ENCODE measurements at regions not wholly inside any gene's neighbourhood (a gene's known extent, or its start where the extent isn't known, plus 50 kb on each side); places are given as distances from the start of the nearest gene placed in this dataset.

GRCh38 chr1:98500324-98500723, 161.2 kb upstream of the SNX7 start:
- Mint-ChIP-seq H3K4me1 (peaks cover 4% of the 10 kb centered on the region), H3K27ac (no peak overlapping the region), H3K36me3 (no peaks in the 10 kb centered on the region), H3K27me3 (ENCODE audit: insufficient read depth, low read depth) (no peaks in the 10 kb centered on the region), H3K9me3 (peaks cover 2% of the 10 kb centered on the region), H3K4me3 (no peak overlapping the region)
- no peaks in the 10 kb centered on the region for H3K4me1 ChIP-seq
- H4K20me1 ChIP-seq (ENCODE audit: low read depth), result no peaks in the 10 kb centered on the region
- H3K9ac ChIP-seq, result no peak overlapping the region
- DNase-seq (ENCODE audit: low spot score), result no peak
- H2AFZ ChIP-seq (replicated peaks), result no peak overlapping the region
- no peak overlapping the region for H3K27ac ChIP-seq
- no peaks in the 10 kb centered on the region for H3K79me2 ChIP-seq (ENCODE audit: low read depth)
- H3F3A ChIP-seq (ENCODE audit: low read depth), result no peaks in the 10 kb centered on the region
- no peaks in the 10 kb centered on the region for H3K27me3 ChIP-seq
- no peaks in the 10 kb centered on the region for H3K9me3 ChIP-seq (ENCODE audit: low read depth)
- TF ChIP-seq EZH2phosphoT487 (IDR thresholded peaks at IDR 0.05) (no peak), EZH2 (IDR thresholded peaks at IDR 0.05) (no peak), CTCF (IDR thresholded peaks at IDR 0.05) (no peak)
- H3K4me3 ChIP-seq, result no peak overlapping the region
- H3K4me2 ChIP-seq, result no peak overlapping the region
- no peaks in the 10 kb centered on the region for H3K36me3 ChIP-seq

- Mint-ChIP-seq H3K27me3 (ENCODE audit: insufficient read depth, low read depth) (no peaks in the 10 kb centered on the region), H3K4me3 (no peak overlapping the region), H3K4me1 (peaks cover 4% of the 10 kb centered on the region), H3K36me3 (no peaks in the 10 kb centered on the region), H3K27ac (no peak overlapping the region), H3K9me3 (no peaks in the 10 kb centered on the region)
- TF ChIP-seq EZH2phosphoT487 (IDR thresholded peaks at IDR 0.05) (no peak), CTCF (IDR thresholded peaks at IDR 0.05) (no peak), EZH2 (IDR thresholded peaks at IDR 0.05) (no peak)
- Histone ChIP-seq H3F3A (ENCODE audit: low read depth) (no peaks in the 10 kb centered on the region), H3K4me3 (no peak overlapping the region), H3K9ac (no peak overlapping the region), H3K27ac (no peak overlapping the region), H4K20me1 (ENCODE audit: low read depth) (no peaks in the 10 kb centered on the region), H3K27me3 (no peaks in the 10 kb centered on the region), H2AFZ (replicated peaks) (no peak overlapping the region), H3K79me2 (ENCODE audit: low read depth) (no peaks in the 10 kb centered on the region), H3K4me1 (no peaks in the 10 kb centered on the region), H3K9me3 (ENCODE audit: low read depth) (no peaks in the 10 kb centered on the region), H3K4me2 (no peak overlapping the region), H3K36me3 (no peaks in the 10 kb centered on the region)
- no peak for DNase-seq (ENCODE audit: low spot score)
Observed at GRCh38 chr1:98498651-98499050, 162.9 kb upstream of the SNX7 start.

GRCh38 chr1:98497497-98497896, 164.0 kb upstream of the SNX7 start:
- no peak for DNase-seq (ENCODE audit: low spot score)
- H3K27ac ChIP-seq, result no peak overlapping the region
- H3K27ac Mint-ChIP-seq, result no peak overlapping the region
- H3K4me3 Mint-ChIP-seq, result no peak overlapping the region
- H3K27me3 Mint-ChIP-seq (ENCODE audit: insufficient read depth, low read depth), result no peaks in the 10 kb centered on the region
- no peak overlapping the region for H3K4me2 ChIP-seq
- H3F3A ChIP-seq (ENCODE audit: low read depth), result no peaks in the 10 kb centered on the region
- H3K4me1 ChIP-seq, result no peaks in the 10 kb centered on the region
- no peak overlapping the region for H3K9ac ChIP-seq
- H3K27me3 ChIP-seq, result no peaks in the 10 kb centered on the region
- TF ChIP-seq EZH2phosphoT487 (IDR thresholded peaks at IDR 0.05), result no peak
- TF ChIP-seq EZH2 (IDR thresholded peaks at IDR 0.05), result no peak
- no peak for TF ChIP-seq CTCF (IDR thresholded peaks at IDR 0.05)
- no peaks in the 10 kb centered on the region for H3K79me2 ChIP-seq (ENCODE audit: low read depth)
- H3K4me1 Mint-ChIP-seq, result peaks cover 8% of the 10 kb centered on the region
- no peak overlapping the region for H3K4me3 ChIP-seq
- H2AFZ ChIP-seq (replicated peaks), result no peak overlapping the region
- H3K9me3 Mint-ChIP-seq, result no peaks in the 10 kb centered on the region
- no peaks in the 10 kb centered on the region for H3K9me3 ChIP-seq (ENCODE audit: low read depth)
- no peaks in the 10 kb centered on the region for H4K20me1 ChIP-seq (ENCODE audit: low read depth)
- H3K36me3 Mint-ChIP-seq, result no peaks in the 10 kb centered on the region
- H3K36me3 ChIP-seq, result no peaks in the 10 kb centered on the region

Measured in neural progenitor cell (in vitro differentiated cells).